Stimulated activated naive CD4-positive, alpha-beta T cell treated with Interleukin-2 at 50 U/mL for 16 hours (primary cell): ENCODE measurements at regions not wholly inside any gene's neighbourhood (a gene's known extent, or its start where the extent isn't known, plus 50 kb on each side); places are given as distances from the start of the nearest gene placed in this dataset.
"Not testable (repeated sequence)": the region's sequence is repeated elsewhere in the genome, so short reads cannot be mapped to it uniquely, and the experiment has no call there.

Source experiments
- DNase-seq: peaks from one replicate; lab custom pipeline; 2025; lab: John Stamatoyannopoulos, UW

GRCh38 chr3:71925511-71926261, 140.7 kb upstream of the PROK2 start:
- not testable (repeated sequence) for DNase-seq

- no peak for DNase-seq
Observed at GRCh38 chr3:71924721-71925120, 139.8 kb upstream of the PROK2 start.

- no peak for DNase-seq
Observed at GRCh38 chr3:71921036-71921435, 136.1 kb upstream of the PROK2 start.

- no peak for DNase-seq
Observed at GRCh38 chr3:71919572-71919971, 134.6 kb upstream of the PROK2 start.

- DNase-seq = no peak
Observed at GRCh38 chr3:71917545-71917944, 132.6 kb upstream of the PROK2 start.

GRCh38 chr3:71916747-71917369, 131.9 kb upstream of the PROK2 start:
- DNase-seq = no peak

- DNase-seq = no peak
Observed at GRCh38 chr3:71912839-71913495, 128.0 kb upstream of the PROK2 start.

GRCh38 chr3:71910108-71910507, 125.2 kb upstream of the PROK2 start:
- DNase-seq = no peak

GRCh38 chr3:71907996-71908395, 123.0 kb upstream of the PROK2 start:
- no peak for DNase-seq

GRCh38 chr3:71906976-71907375, 122.0 kb upstream of the PROK2 start:
- no peak for DNase-seq

GRCh38 chr3:71905426-71905825, 120.5 kb upstream of the PROK2 start:
- DNase-seq = no peak

- DNase-seq = no peak
Observed at GRCh38 chr3:71903936-71904335, 119.0 kb upstream of the PROK2 start.

- DNase-seq = no peak
Observed at GRCh38 chr3:71903112-71903495, 118.2 kb upstream of the PROK2 start.

GRCh38 chr3:71902258-71903111, 117.5 kb upstream of the PROK2 start:
- DNase-seq = no peak

- no peak for DNase-seq
Observed at GRCh38 chr3:71901645-71902044, 116.7 kb upstream of the PROK2 start.

- no peak for DNase-seq
Observed at GRCh38 chr3:71900057-71900456, 115.1 kb upstream of the PROK2 start.

- DNase-seq = no peak
Observed at GRCh38 chr3:71896751-71897150, 111.8 kb upstream of the PROK2 start.

- no peak for DNase-seq
Observed at GRCh38 chr3:71893702-71894479, 108.9 kb upstream of the PROK2 start.

- DNase-seq = no peak
Observed at GRCh38 chr3:71893122-71893521, 108.2 kb upstream of the PROK2 start.

GRCh38 chr3:71891483-71891882, 106.5 kb upstream of the PROK2 start:
- no peak for DNase-seq

- no peak for DNase-seq
Observed at GRCh38 chr3:71890356-71890931, 105.5 kb upstream of the PROK2 start.
